Smooth muscle cell of the brain vasculature (primary cell): ENCODE measurements at regions not wholly inside any gene's neighbourhood (a gene's known extent, or its start where the extent isn't known, plus 50 kb on each side); places are given as distances from the start of the nearest gene placed in this dataset.
A peak's percentile ranks its signal among the peaks of the same experiment; 100 is the strongest.

Experiments used
- DNase-seq: peaks from one replicate; pipeline ENCODE4 v3.0.0-alpha.2; 2012; ENCODE audit warnings: low read depth, low spot score

- no peak for DNase-seq
These were observed 80.8 kb downstream of the S1PR1 start for GRCh38 chr1:101317590-101317989.

- DNase-seq = no peak
These were observed 86.7 kb downstream of the S1PR1 start for GRCh38 chr1:101323535-101323934.

GRCh38 chr1:101325144-101325543 lies 88.3 kb downstream of the S1PR1 start:
- DNase-seq = no peak

GRCh38 chr1:101330427-101331130 lies 93.8 kb downstream of the S1PR1 start:
- no peak for DNase-seq

GRCh38 chr1:101331794-101332193 lies 95.0 kb downstream of the S1PR1 start:
- no peak for DNase-seq

- DNase-seq = no peak
These were observed 95.8 kb downstream of the S1PR1 start for GRCh38 chr1:101332633-101333032.

- no peak for DNase-seq
These were observed 96.4 kb downstream of the S1PR1 start for GRCh38 chr1:101333186-101333585.

GRCh38 chr1:101337968-101338367 lies 101.1 kb downstream of the S1PR1 start:
- DNase-seq = no peak

GRCh38 chr1:101338714-101339430 lies 102.1 kb downstream of the S1PR1 start:
- DNase-seq = no peak

- DNase-seq = no peak
These were observed 107.9 kb downstream of the S1PR1 start for GRCh38 chr1:101344745-101345144.

- DNase-seq = no peak
These were observed 109.6 kb downstream of the S1PR1 start for GRCh38 chr1:101346419-101346818.

- DNase-seq = no peak
These were observed 119.2 kb downstream of the S1PR1 start for GRCh38 chr1:101356013-101356412.

- DNase-seq = no peak
These were observed 120.0 kb downstream of the S1PR1 start for GRCh38 chr1:101356604-101357443.

- peak; percentile 33 for DNase-seq
These were observed 120.7 kb downstream of the S1PR1 start for GRCh38 chr1:101357444-101357986.

- DNase-seq = no peak
These were observed 123.7 kb downstream of the S1PR1 start for GRCh38 chr1:101360506-101360905.

GRCh38 chr1:101363891-101364318 lies 127.1 kb downstream of the S1PR1 start:
- no peak for DNase-seq

GRCh38 chr1:101364370-101365120 lies 127.7 kb downstream of the S1PR1 start:
- no peak for DNase-seq

- no peak for DNase-seq
These were observed 128.4 kb downstream of the S1PR1 start for GRCh38 chr1:101365186-101365585.

GRCh38 chr1:101365878-101366277 lies 129.1 kb downstream of the S1PR1 start:
- DNase-seq = no peak

GRCh38 chr1:101366513-101367215 lies 129.8 kb downstream of the S1PR1 start:
- DNase-seq = no peak

GRCh38 chr1:101367630-101368029 lies 130.8 kb downstream of the S1PR1 start:
- DNase-seq = no peak
